ENCODE measurements at regions not wholly inside any gene's neighbourhood (a gene's known extent, or its start where the extent isn't known, plus 50 kb on each side); places are given as distances from the start of the nearest gene placed in this dataset.

DNA sequence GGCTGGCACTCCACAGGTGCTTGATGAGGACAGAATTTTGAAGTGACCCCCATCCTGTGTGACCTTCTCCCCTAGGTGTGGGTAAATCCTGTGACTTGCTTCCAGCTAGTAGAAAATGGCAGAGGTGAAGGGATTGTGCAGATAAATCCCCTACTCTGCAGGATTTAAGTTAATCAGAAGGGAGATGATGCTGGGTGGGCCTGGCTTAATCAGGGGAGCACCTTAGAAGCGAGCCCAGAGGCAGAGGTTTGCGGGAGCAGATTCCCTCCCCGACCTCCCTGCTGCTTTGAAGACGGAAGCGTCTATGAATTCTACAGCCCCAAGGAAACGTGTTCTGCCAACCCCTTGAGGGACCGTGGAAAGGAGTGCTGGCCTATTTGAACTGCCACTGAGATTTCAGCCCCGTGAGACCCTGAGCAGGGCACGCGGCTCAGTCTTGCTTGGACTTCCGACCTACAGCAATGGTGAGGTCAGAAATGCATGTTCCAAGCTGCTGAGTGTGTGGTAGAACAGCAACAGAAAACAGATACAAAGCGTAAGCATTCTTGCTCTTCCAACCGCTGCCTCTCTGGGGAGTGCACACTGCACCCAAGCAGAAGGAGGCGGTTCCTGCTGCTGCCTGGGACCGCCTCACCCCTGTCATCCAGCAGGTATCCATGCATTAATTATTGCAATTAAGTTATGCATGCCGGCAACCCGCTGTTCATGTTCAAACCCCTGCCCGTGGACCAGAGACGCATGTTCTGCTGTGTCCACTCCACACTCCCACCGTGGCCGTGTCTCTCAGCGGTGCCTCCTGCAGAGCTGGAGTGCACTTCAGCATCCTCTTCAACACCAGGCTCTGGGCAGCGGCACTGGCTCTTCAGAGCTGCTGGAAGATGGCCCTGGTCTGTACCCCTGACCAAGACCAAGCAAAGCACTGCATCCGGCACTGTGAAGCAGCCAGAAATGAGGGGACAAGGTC is 54.6 kb upstream of the RXRA start:
- TF ChIP-seq, protein P1, sequence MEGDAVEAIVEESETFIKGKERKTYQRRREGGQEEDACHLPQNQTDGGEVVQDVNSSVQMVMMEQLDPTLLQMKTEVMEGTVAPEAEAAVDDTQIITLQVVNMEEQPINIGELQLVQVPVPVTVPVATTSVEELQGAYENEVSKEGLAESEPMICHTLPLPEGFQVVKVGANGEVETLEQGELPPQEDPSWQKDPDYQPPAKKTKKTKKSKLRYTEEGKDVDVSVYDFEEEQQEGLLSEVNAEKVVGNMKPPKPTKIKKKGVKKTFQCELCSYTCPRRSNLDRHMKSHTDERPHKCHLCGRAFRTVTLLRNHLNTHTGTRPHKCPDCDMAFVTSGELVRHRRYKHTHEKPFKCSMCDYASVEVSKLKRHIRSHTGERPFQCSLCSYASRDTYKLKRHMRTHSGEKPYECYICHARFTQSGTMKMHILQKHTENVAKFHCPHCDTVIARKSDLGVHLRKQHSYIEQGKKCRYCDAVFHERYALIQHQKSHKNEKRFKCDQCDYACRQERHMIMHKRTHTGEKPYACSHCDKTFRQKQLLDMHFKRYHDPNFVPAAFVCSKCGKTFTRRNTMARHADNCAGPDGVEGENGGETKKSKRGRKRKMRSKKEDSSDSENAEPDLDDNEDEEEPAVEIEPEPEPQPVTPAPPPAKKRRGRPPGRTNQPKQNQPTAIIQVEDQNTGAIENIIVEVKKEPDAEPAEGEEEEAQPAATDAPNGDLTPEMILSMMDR (IDR thresholded peaks at IDR 0.05; ENCODE audit: poor library complexity) = no peak
- TF ChIP-seq EZH2 (IDR thresholded peaks at IDR 0.05; ENCODE audit: borderline replicate concordance) (no peak), EZH2phosphoT487 (IDR thresholded peaks at IDR 0.05; ENCODE audit: low read depth, severe bottlenecking, unreplicated experiment) (no peak)

Data from hepatocyte (in vitro differentiated cells).